AG04450 (cell line): ENCODE measurements at regions not wholly inside any gene's neighbourhood (a gene's known extent, or its start where the extent isn't known, plus 50 kb on each side); places are given as distances from the start of the nearest gene placed in this dataset.

Experiments
- CTCF ChIA-PET: fragments of 300-600, 350-600 bp; formaldehyde crosslinking; extraction: SDS; loops from one replicate; lab custom pipeline; 2022; ENCODE audit warnings: antibody characterized with exemption, inconsistent platforms; lab: Charles Lee
- POLR2A ChIA-PET: fragments of 350-600 bp; formaldehyde crosslinking; extraction: SDS; loops from one replicate; lab custom pipeline; 2021; ENCODE audit warnings: antibody characterized with exemption, inconsistent platforms; lab: Yijun Ruan, JAX
- DNase-seq: peaks from one replicate; pipeline ENCODE4 v3.0.0-alpha.2; 2011; ENCODE audit warnings: low read depth, low spot score
- H3K27ac ChIP-seq: one replicate; pipeline ENCODE4 v1.5.1; 2012; ENCODE audit warnings: low read depth, low read length, control low read depth
- H3K27me3 ChIP-seq: one replicate; pipeline ENCODE4 v1.6.0; 2012; ENCODE audit warnings: low read length; ENCODE audit not compliant: control insufficient read depth, insufficient read depth
- H3K4me3 ChIP-seq: 2 replicates; pipeline ENCODE4 v1.5.1; 2011; ENCODE audit warnings: mild to moderate bottlenecking, low read depth, low read length, control low read depth
- H3K9me3 ChIP-seq: 2 replicates; pipeline ENCODE4 v1.5.1; 2012; ENCODE audit warnings: low read length; ENCODE audit not compliant: control insufficient read depth, insufficient read depth
- TF ChIP-seq, protein P1 (sequence below): IDR thresholded peaks from 2 replicates; pipeline ENCODE4 v1.5.1; 2011; ENCODE audit warnings: low read depth, low read length, control low read depth, inconsistent platforms

GRCh38 chr12:24473097-24473496 is 475.8 kb downstream of the BCAT1 start:
- Histone ChIP-seq H3K9me3 (no peaks in the 10 kb centered on the region), H3K27me3 (no peaks in the 10 kb centered on the region), H3K27ac (no peak overlapping the region), H3K4me3 (no peak overlapping the region)
- TF ChIP-seq, protein P1, sequence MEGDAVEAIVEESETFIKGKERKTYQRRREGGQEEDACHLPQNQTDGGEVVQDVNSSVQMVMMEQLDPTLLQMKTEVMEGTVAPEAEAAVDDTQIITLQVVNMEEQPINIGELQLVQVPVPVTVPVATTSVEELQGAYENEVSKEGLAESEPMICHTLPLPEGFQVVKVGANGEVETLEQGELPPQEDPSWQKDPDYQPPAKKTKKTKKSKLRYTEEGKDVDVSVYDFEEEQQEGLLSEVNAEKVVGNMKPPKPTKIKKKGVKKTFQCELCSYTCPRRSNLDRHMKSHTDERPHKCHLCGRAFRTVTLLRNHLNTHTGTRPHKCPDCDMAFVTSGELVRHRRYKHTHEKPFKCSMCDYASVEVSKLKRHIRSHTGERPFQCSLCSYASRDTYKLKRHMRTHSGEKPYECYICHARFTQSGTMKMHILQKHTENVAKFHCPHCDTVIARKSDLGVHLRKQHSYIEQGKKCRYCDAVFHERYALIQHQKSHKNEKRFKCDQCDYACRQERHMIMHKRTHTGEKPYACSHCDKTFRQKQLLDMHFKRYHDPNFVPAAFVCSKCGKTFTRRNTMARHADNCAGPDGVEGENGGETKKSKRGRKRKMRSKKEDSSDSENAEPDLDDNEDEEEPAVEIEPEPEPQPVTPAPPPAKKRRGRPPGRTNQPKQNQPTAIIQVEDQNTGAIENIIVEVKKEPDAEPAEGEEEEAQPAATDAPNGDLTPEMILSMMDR: no peak
- ChIA-PET POLR2A (no interaction called here), CTCF (no interaction called here)
- no peak for DNase-seq

DNA sequence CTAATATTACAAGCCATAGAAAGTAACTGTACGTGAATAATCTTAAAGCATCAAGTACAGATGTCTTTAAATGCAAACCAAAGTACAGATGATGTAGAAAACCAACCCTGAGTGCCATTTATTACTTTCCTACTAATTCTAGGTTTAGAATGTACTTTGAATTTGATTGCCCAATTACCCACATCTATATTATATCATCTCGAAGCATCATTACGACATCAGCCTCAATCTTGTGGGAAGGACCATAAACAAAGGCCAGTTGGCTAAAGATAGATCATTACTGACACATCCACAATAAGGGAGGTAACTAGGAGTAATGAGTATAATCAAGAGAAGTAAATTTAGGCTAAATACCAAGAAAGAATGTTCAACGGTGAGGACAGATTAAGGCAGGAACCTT is 478.9 kb downstream of the BCAT1 start:
- Histone ChIP-seq H3K9me3 (no peaks in the 10 kb centered on the region), H3K27ac (no peak overlapping the region), H3K27me3 (no peaks in the 10 kb centered on the region), H3K4me3 (no peak overlapping the region)
- CTCF ChIA-PET: no interaction called here
- DNase-seq: no peak
- TF ChIP-seq, protein P1: no peak
- POLR2A ChIA-PET: no interaction called here

DNA sequence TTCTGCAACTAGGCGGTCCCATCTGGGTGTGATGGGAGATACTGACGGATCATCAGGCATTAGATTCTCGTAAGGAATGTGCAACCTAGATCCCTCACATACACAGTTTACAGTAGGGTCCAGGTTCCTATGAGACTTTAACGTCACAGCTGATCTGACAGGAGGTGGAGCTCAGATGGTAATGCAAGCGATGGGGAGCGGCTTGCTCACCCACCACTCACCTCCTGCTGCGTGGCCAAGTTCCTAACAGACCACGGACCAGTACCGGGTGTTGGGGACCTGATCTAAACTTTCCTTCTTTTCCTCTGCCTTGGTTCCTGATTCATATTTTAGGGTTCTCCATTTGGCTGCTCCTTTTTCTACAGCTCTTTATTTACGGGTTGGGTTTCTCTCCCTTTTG is 479.8 kb downstream of the BCAT1 start:
- Histone ChIP-seq H3K27ac (no peak overlapping the region), H3K27me3 (no peaks in the 10 kb centered on the region), H3K4me3 (no peak overlapping the region), H3K9me3 (no peaks in the 10 kb centered on the region)
- POLR2A ChIA-PET: no interaction called here
- TF ChIP-seq, protein P1: no peak
- CTCF ChIA-PET: interaction anchor here (1.5 kb wide), 1 partner anchor 9 kb away, joined by 5 read pairs; no protein-coding TSS in a partner anchor
- DNase-seq: no peak

- Histone ChIP-seq H3K27me3 (no peaks in the 10 kb centered on the region), H3K4me3 (no peak overlapping the region), H3K27ac (no peak overlapping the region), H3K9me3 (no peaks in the 10 kb centered on the region)
- CTCF ChIA-PET: interaction anchor here (0.6 kb wide), 1 partner anchor 256 kb away, joined by 3 read pairs; no protein-coding TSS in a partner anchor
- no peak for DNase-seq
- POLR2A ChIA-PET: no interaction called here
- TF ChIP-seq, protein P1: no peak
Observed at GRCh38 chr12:24467226-24467625, 481.7 kb downstream of the BCAT1 start.

DNA sequence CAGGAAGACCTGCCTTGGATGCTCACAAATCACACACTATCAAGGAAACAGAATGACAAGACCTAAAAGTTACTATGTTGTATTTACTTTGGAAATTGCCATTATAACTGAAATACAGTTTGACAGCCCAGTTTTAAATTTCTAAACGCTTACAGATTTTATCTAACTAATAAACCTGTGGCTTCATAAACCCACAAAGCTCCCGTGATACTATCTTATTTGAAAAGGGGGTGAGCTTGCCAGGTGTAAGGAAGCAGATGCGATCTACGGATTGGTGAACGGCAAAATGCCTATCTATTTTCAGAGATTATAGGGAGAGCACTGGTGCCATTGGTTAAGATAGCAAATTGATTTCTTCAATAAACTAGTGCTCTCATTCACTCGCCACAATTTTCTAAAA is 485.5 kb downstream of the BCAT1 start:
- TF ChIP-seq, protein P1: no peak
- Histone ChIP-seq H3K9me3 (no peaks in the 10 kb centered on the region), H3K27me3 (no peaks in the 10 kb centered on the region), H3K27ac (no peak overlapping the region), H3K4me3 (no peak overlapping the region)
- DNase-seq: no peak
- ChIA-PET CTCF (no interaction called here), POLR2A (interaction anchor here (0.7 kb wide), 1 partner anchor 82 kb away, joined by 4 read pairs; no protein-coding TSS in a partner anchor)
